GM12891 (cell line): ENCODE measurements at regions not wholly inside any gene's neighbourhood (a gene's known extent, or its start where the extent isn't known, plus 50 kb on each side); places are given as distances from the start of the nearest gene placed in this dataset.

ENCODE experiments used
- PAX5 ChIP-seq: IDR thresholded peaks from 2 replicates; pipeline ENCODE4 v1.6.1; 2011; ENCODE audit warnings: low read length, moderate library complexity, mild to moderate bottlenecking; ENCODE audit not compliant: insufficient read depth, severe bottlenecking
- POLR2A ChIP-seq: IDR thresholded peaks from 2 replicates; pipeline ENCODE4 v1.6.1; 2011; ENCODE audit warnings: low read depth, low read length, control low read depth
- POLR2AphosphoS5 ChIP-seq: IDR thresholded peaks from 2 replicates; pipeline ENCODE4 v1.6.1; 2011; ENCODE audit warnings: low read depth, low read length, control low read depth
- POU2F2 ChIP-seq: IDR thresholded peaks from 2 replicates; pipeline ENCODE4 v1.6.1; 2011; ENCODE audit warnings: low read depth, mild to moderate bottlenecking, control low read depth, low read length, moderate library complexity
- SPI1 ChIP-seq: IDR thresholded peaks from 2 replicates; pipeline ENCODE4 v1.6.1; 2011; ENCODE audit warnings: low read depth, low read length, control low read depth
- TAF1 ChIP-seq: IDR thresholded peaks from 2 replicates; pipeline ENCODE4 v1.6.1; 2011; ENCODE audit warnings: low read depth, low read length, control low read depth

DNA sequence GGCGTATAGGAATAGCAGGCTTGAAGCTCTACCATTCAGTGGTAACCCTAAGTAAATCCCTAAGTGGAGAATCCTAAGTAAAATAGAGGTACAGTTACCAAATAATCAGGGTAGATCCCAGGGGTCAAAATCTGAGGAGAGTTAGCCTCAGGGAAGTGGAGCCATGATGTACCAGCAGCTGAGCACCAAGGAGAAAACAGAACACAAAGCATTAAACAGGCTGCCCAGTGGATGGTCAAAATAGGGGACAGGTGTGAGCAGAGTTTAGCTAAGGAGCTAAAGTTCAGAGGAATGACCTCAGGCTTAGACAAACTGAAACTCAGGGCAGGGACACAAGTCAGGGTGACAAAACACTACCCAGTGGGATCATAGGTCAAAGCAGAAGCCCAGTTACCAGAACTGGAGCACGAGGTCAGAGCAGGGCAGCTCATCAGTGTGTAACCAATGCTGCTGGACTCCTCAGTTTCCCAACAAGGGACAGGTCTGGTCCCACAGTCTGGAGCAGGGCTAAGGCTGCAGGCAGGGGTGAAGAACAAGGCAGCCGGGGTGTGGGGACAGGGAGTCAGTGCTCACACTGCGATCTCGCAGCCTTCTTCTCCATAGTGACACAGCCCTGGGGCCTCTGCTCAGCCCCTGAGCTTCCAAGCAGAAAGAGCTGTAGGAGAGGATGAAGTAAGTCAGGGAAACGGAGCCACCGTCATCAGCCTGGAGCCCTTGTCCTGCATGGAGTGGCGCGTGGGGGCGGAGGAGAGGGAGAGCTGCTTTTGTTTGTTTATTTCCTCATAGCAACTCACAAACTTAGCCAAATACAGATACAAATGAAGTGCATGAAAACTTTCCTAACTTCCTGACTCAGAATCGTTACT is 264.0 kb downstream of the MREG start:
- TF ChIP-seq POLR2A (no peak), POLR2AphosphoS5 (no peak), PAX5 (no peak), TAF1 (no peak), POU2F2 (no peak), SPI1 (no peak)
